IMR-90 (cell line): ENCODE measurements at regions not wholly inside any gene's neighbourhood (a gene's known extent, or its start where the extent isn't known, plus 50 kb on each side); places are given as distances from the start of the nearest gene placed in this dataset.

ENCODE experiments used
- ATAC-seq: fragments of 200-7000 bp; cut with Tn5 transposase; 2 replicates; pipeline ENCODE4 v1.9.1; 2020; ENCODE audit warnings: low read depth, mild to moderate bottlenecking, moderate library complexity
- BruUV-seq: library from RNA; stranded (reverse); fragments of 400-500 nt; replicated peaks from 2 replicates; lab custom pipeline; 2021; lab: Mats Ljungman, UMichigan
- CTCF ChIA-PET: fragments of 300-600 bp; formaldehyde crosslinking; extraction: SDS; loops from one replicate; lab custom pipeline; 2021; ENCODE audit warnings: antibody characterized with exemption; lab: Yijun Ruan, JAX
- POLR2A ChIA-PET: fragments of 300-600 bp; sonication (Branson Sonifier 250); formaldehyde crosslinking; loops from one replicate; lab custom pipeline; 2022; ENCODE audit warnings: antibody characterized with exemption; ENCODE audit not compliant: unreplicated experiment; lab: Charles Lee
- DNase-seq: peaks from one replicate; pipeline ENCODE4 v3.0.0; 2013
- H2AFZ ChIP-seq: replicated peaks from 2 replicates; pipeline ENCODE3; 2013; ENCODE audit warnings: low read length, mild to moderate bottlenecking; ENCODE audit not compliant: poor library complexity
- H2AK5ac ChIP-seq: 2 replicates; pipeline ENCODE4 v1.6.1; 2013; ENCODE audit warnings: low read depth, low read length, inconsistent platforms
- H2AK9ac ChIP-seq: replicated peaks from 2 replicates; pipeline ENCODE3; 2013; ENCODE audit warnings: mild to moderate bottlenecking, low read depth, low read length, moderate library complexity; ENCODE audit not compliant: poor library complexity
- H2BK120ac ChIP-seq: 2 replicates; pipeline ENCODE4 v1.6.1; 2013; ENCODE audit warnings: low read depth, low read length, inconsistent platforms
- H2BK15ac ChIP-seq: 3 replicates; pipeline ENCODE4 v1.6.1; 2013; ENCODE audit warnings: low read depth, low read length, inconsistent platforms
- H2BK20ac ChIP-seq: 2 replicates; pipeline ENCODE4 v1.6.1; 2013; ENCODE audit warnings: low read depth, mild to moderate bottlenecking, inconsistent platforms, low read length, moderate library complexity
- H2BK5ac ChIP-seq: 2 replicates; pipeline ENCODE4 v1.6.1; 2013; ENCODE audit warnings: mild to moderate bottlenecking, low read depth, low read length, inconsistent platforms; ENCODE audit not compliant: poor library complexity, severe bottlenecking
- H3K14ac ChIP-seq: replicated peaks from 2 replicates; pipeline ENCODE4 v1.6.1; 2013; ENCODE audit warnings: low read depth, low read length, inconsistent platforms
- H3K18ac ChIP-seq: 2 replicates; pipeline ENCODE4 v1.6.1; 2013; ENCODE audit warnings: low read depth, low read length, control low read depth
- H3K23ac ChIP-seq: 2 replicates; pipeline ENCODE4 v1.6.1; 2013; ENCODE audit warnings: low read depth, low read length, inconsistent platforms
- H3K27ac ChIP-seq: 2 replicates; pipeline ENCODE4 v1.5.1; 2013; ENCODE audit warnings: mild to moderate bottlenecking, control low read depth, low read length; ENCODE audit not compliant: insufficient read depth
- H3K27me3 ChIP-seq: 2 replicates; pipeline ENCODE4 v1.6.1; 2013; ENCODE audit warnings: low read length; ENCODE audit not compliant: control insufficient read depth, insufficient read depth
- H3K36me3 ChIP-seq: 2 replicates; pipeline ENCODE4 v1.6.1; 2013; ENCODE audit warnings: low read length, mixed read lengths; ENCODE audit not compliant: control insufficient read depth, insufficient read depth
- H3K4ac ChIP-seq: 2 replicates; pipeline ENCODE4 v1.6.1; 2013; ENCODE audit warnings: low read depth, low read length, inconsistent platforms
- H3K4me1 ChIP-seq: 2 replicates; pipeline ENCODE4 v1.6.1; 2013; ENCODE audit warnings: low read length, mixed read lengths; ENCODE audit not compliant: control insufficient read depth, insufficient read depth
- H3K4me2 ChIP-seq: 2 replicates; pipeline ENCODE4 v1.6.1; 2013; ENCODE audit warnings: low read depth, mild to moderate bottlenecking, control low read depth, low read length, moderate library complexity
- H3K4me3 ChIP-seq: 2 replicates; pipeline ENCODE4 v1.5.1; 2013; ENCODE audit warnings: low read depth, mild to moderate bottlenecking, control low read depth, low read length, moderate library complexity; ENCODE audit not compliant: insufficient read depth
- H3K56ac ChIP-seq: 2 replicates; pipeline ENCODE4 v1.6.1; 2013; ENCODE audit warnings: low read length, inconsistent platforms; ENCODE audit not compliant: insufficient read depth; ENCODE audit errors: extremely low read depth
- H3K79me1 ChIP-seq, 2 experiments: 2 replicates each; pipeline ENCODE4 v1.6.1; 2013; ENCODE audit warnings: low read length in 2 of 2, inconsistent platforms in 1 of 2, low read depth in 1 of 2
- H3K9ac ChIP-seq: 2 replicates; pipeline ENCODE4 v1.6.1; 2013; ENCODE audit warnings: low read depth, low read length, control low read depth
- H3K9me1 ChIP-seq: 2 replicates; pipeline ENCODE4 v1.6.1; 2013; ENCODE audit warnings: low read length, inconsistent platforms; ENCODE audit not compliant: insufficient read depth
- H3K9me3 ChIP-seq: 2 replicates; pipeline ENCODE4 v1.6.1; 2013; ENCODE audit warnings: low read length; ENCODE audit not compliant: control insufficient read depth, insufficient read depth
- H4K20me1 ChIP-seq: 2 replicates; pipeline ENCODE4 v1.6.1; 2013; ENCODE audit warnings: low read length, inconsistent platforms; ENCODE audit not compliant: insufficient read depth
- H4K5ac ChIP-seq: 2 replicates; pipeline ENCODE4 v1.6.1; 2013; ENCODE audit warnings: mild to moderate bottlenecking, low read depth, low read length, control low read depth
- H4K8ac ChIP-seq, 2 experiments: 2 replicates each; pipeline ENCODE4 v1.6.1; 2013; ENCODE audit warnings: low read depth in 2 of 2, low read length in 2 of 2, control low read depth in 1 of 2, inconsistent platforms in 1 of 2
- H4K91ac ChIP-seq: 2 replicates; pipeline ENCODE4 v1.6.1; 2013; ENCODE audit warnings: low read depth, low read length, inconsistent platforms; ENCODE audit not compliant: insufficient read depth
- BHLHE40 ChIP-seq: fragments of 150-350 bp; IDR thresholded peaks from 2 replicates; pipeline ENCODE4 v1.6.1; 2016; ENCODE audit warnings: mild to moderate bottlenecking, low read depth, low read length
- CEBPB ChIP-seq: IDR thresholded peaks from 2 replicates; pipeline ENCODE4 v1.6.1; 2012; ENCODE audit warnings: low read depth, low read length, improper control_type of control experiment
- CHD1 ChIP-seq: IDR thresholded peaks from 2 replicates; pipeline ENCODE4 v1.6.1; 2012; ENCODE audit warnings: low read depth, low read length, improper control_type of control experiment
- FOS ChIP-seq: fragments of 150-350 bp; IDR thresholded peaks from 2 replicates; pipeline ENCODE4 v1.6.1; 2016; ENCODE audit warnings: low read depth, low read length
- MAFK ChIP-seq: IDR thresholded peaks from 2 replicates; pipeline ENCODE4 v1.6.1; 2012; ENCODE audit warnings: low read depth, low read length, improper control_type of control experiment
- MAZ ChIP-seq: IDR thresholded peaks from 2 replicates; pipeline ENCODE4 v1.6.1; 2012; ENCODE audit warnings: low read depth, mild to moderate bottlenecking, low read length, improper control_type of control experiment, moderate library complexity, borderline replicate concordance
- MXI1 ChIP-seq: IDR thresholded peaks from 2 replicates; pipeline ENCODE4 v1.6.1; 2012; ENCODE audit warnings: low read depth, mild to moderate bottlenecking, low read length, moderate library complexity, borderline replicate concordance
- NFE2L2 ChIP-seq: fragments of 150-350 bp; IDR thresholded peaks from 2 replicates; pipeline ENCODE4 v1.6.1; 2016; ENCODE audit warnings: low read depth, mild to moderate bottlenecking, low read length
- POLR2A ChIP-seq: IDR thresholded peaks from 2 replicates; pipeline ENCODE4 v1.6.1; 2012; ENCODE audit warnings: mild to moderate bottlenecking, low read depth, low read length
- RAD21 ChIP-seq: IDR thresholded peaks from 2 replicates; pipeline ENCODE4 v1.6.1; 2012; ENCODE audit warnings: low read length, improper control_type of control experiment
- RCOR1 ChIP-seq: IDR thresholded peaks from 2 replicates; pipeline ENCODE4 v1.6.1; 2012; ENCODE audit warnings: mild to moderate bottlenecking, low read length, improper control_type of control experiment; ENCODE audit not compliant: insufficient replicate concordance
- RFX5 ChIP-seq: IDR thresholded peaks from 2 replicates; pipeline ENCODE4 v1.8.0; 2012; ENCODE audit warnings: low read depth, mild to moderate bottlenecking, low read length, moderate library complexity
- SMC3 ChIP-seq: fragments of 150-350 bp; IDR thresholded peaks from 2 replicates; pipeline ENCODE4 v1.6.1; 2016; ENCODE audit warnings: low read depth, mild to moderate bottlenecking, antibody characterized with exemption, low read length, moderate library complexity
- WGBS, 2 experiments: methylation state at CpG; one replicate each; pipeline versions ENCODE4 v1.1.5 to v1.1.7; 2013; ENCODE audit warnings: missing lambda C conversion rate in 2 of 2; ENCODE audit not compliant: insufficient read length in 1 of 2; ENCODE audit errors: extremely low coverage in 2 of 2; 5-methylcytosine and 5-hydroxymethylcytosine counted together
- dilution Hi-C: fragments of 300-500 bp; cut with HindIII; formaldehyde crosslinking; loops from one replicate; pipeline ENCODE4 v1.14.3; 2018; ENCODE audit warnings: low sequenced_read_pairs; ENCODE audit not compliant: unreplicated experiment
- in situ Hi-C: fragments of 300-500 bp; cut with MboI; formaldehyde crosslinking; loops from 3 replicates; pipeline ENCODE4 v1.14.3; 2019; ENCODE audit warnings: low sequenced_read_pairs, inconsistent platforms, mixed read lengths
- intact Hi-C: fragments of 100-400 bp; cut with micrococcal nuclease; formaldehyde crosslinking; loops from 2 replicates; pipeline ENCODE4 v1.10.0; 2022
- TF ChIP-seq, protein P1 (sequence below): conservative IDR thresholded peaks from 2 replicates; pipeline ENCODE4 v1.5.1; 2012; ENCODE audit warnings: mild to moderate bottlenecking, low read depth, low read length, improper control_type of control experiment
- TF ChIP-seq, protein P2 (sequence below): fragments of 150-350 bp; IDR thresholded peaks from 2 replicates; pipeline ENCODE4 v1.6.1; 2016; ENCODE audit warnings: low read depth, mild to moderate bottlenecking, low read length, moderate library complexity, borderline replicate concordance
- TF ChIP-seq, protein P3 (sequence below): fragments of 150-350 bp; IDR thresholded peaks from 2 replicates; pipeline ENCODE4 v1.6.1; 2017; ENCODE audit warnings: mild to moderate bottlenecking, antibody characterized with exemption, low read length, low read depth

DNA sequence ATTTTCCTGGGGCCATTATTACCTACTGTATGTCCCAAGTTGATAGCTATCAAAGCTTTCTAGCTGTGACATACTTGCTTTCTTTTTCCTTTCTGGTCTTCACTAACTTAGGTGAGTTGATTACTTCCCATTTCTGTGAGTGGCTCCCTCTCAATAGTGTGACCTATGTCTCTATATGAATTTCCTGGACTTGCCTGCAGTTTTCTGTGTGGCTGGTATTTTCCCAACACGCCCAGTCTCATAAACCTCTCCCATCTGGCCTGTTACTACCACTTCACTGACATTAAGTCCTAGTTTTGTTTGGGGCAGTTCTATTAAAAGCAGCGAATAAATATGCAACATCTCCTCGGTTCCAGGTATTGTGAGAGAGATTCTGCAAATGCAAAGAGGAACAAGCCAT lies 671.2 kb downstream of the SI start:
- Histone ChIP-seq H3K9me1 (no peaks in the 10 kb centered on the region), H3K4ac (no peak overlapping the region), H3K18ac (no peak overlapping the region), H3K4me2 (no peak overlapping the region), H3K23ac (no peak overlapping the region), H2AFZ (no peak overlapping the region), H3K27ac (no peak overlapping the region), H2BK20ac (no peak overlapping the region), H3K9me3 (peaks cover 7% of the 10 kb centered on the region; the same call in 1 of the 2 replicates), H2BK120ac (no peak overlapping the region), H3K36me3 (no peaks in the 10 kb centered on the region), H3K14ac (no peak overlapping the region), H4K20me1 (no peaks in the 10 kb centered on the region), H4K5ac (no peak overlapping the region), H4K91ac (no peak overlapping the region), H2BK15ac (no peak overlapping the region), H4K8ac (no peak overlapping the region), H3K27me3 (no peaks in the 10 kb centered on the region), H3K56ac (no peak overlapping the region), H3K4me3 (no peak overlapping the region), H2AK9ac (no peak overlapping the region), H2BK5ac (no peak overlapping the region), H3K4me1 (no peaks in the 10 kb centered on the region), H3K79me1 (no peaks in the 10 kb centered on the region), H2AK5ac (no peak overlapping the region), H3K9ac (no peak overlapping the region)
- ATAC-seq (no peak), DNase-seq (no peak)
- POLR2A ChIA-PET = no interaction called here
- intact Hi-C loops (no loop called here), in situ Hi-C loops (no loop called here), dilution Hi-C loops (no loop called here)
- TF ChIP-seq NFE2L2 (no peak), MAFK (no peak), SMC3 (no peak), FOS (no peak), MXI1 (no peak), CEBPB (no peak), RAD21 (no peak), POLR2A (no peak), MAZ (no peak), CHD1 (no peak), RFX5 (no peak), RCOR1 (no peak), BHLHE40 (no peak)
- TF ChIP-seq, protein P1, sequence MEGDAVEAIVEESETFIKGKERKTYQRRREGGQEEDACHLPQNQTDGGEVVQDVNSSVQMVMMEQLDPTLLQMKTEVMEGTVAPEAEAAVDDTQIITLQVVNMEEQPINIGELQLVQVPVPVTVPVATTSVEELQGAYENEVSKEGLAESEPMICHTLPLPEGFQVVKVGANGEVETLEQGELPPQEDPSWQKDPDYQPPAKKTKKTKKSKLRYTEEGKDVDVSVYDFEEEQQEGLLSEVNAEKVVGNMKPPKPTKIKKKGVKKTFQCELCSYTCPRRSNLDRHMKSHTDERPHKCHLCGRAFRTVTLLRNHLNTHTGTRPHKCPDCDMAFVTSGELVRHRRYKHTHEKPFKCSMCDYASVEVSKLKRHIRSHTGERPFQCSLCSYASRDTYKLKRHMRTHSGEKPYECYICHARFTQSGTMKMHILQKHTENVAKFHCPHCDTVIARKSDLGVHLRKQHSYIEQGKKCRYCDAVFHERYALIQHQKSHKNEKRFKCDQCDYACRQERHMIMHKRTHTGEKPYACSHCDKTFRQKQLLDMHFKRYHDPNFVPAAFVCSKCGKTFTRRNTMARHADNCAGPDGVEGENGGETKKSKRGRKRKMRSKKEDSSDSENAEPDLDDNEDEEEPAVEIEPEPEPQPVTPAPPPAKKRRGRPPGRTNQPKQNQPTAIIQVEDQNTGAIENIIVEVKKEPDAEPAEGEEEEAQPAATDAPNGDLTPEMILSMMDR = no peak
- TF ChIP-seq, protein P2, sequence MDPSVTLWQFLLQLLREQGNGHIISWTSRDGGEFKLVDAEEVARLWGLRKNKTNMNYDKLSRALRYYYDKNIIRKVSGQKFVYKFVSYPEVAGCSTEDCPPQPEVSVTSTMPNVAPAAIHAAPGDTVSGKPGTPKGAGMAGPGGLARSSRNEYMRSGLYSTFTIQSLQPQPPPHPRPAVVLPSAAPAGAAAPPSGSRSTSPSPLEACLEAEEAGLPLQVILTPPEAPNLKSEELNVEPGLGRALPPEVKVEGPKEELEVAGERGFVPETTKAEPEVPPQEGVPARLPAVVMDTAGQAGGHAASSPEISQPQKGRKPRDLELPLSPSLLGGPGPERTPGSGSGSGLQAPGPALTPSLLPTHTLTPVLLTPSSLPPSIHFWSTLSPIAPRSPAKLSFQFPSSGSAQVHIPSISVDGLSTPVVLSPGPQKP = no peak
- TF ChIP-seq, protein P3, sequence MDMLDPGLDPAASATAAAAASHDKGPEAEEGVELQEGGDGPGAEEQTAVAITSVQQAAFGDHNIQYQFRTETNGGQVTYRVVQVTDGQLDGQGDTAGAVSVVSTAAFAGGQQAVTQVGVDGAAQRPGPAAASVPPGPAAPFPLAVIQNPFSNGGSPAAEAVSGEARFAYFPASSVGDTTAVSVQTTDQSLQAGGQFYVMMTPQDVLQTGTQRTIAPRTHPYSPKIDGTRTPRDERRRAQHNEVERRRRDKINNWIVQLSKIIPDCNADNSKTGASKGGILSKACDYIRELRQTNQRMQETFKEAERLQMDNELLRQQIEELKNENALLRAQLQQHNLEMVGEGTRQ = no peak
- WGBS, 2 experiments = no CpG with 5 or more reads among the region's 3 CpGs
- CTCF ChIA-PET = no interaction called here
- BruUV-seq = no TSS peak
